ENCODE measurements at regions not wholly inside any gene's neighbourhood (a gene's known extent, or its start where the extent isn't known, plus 50 kb on each side); places are given as distances from the start of the nearest gene placed in this dataset.

- Histone ChIP-seq H3K9ac (ENCODE audit: insufficient read depth, low read depth, low read length) (no peak overlapping the region), H3K4me3 (replicated peaks in 1 of 3; ENCODE audit: insufficient read depth in 1 of 3, low read depth in 2 of 3, low read length in 3 of 3) (no peak overlapping the region), H3K79me2 (ENCODE audit: insufficient read depth, low read length) (no peaks in the 10 kb centered on the region), H3K27me3 (ENCODE audit: control insufficient read depth in 1 of 2, insufficient read depth in 2 of 2, low read length in 2 of 2) (no peaks in the 10 kb centered on the region), H3K36me3 (replicated peaks in 1 of 2; ENCODE audit: control insufficient read depth in 1 of 2, insufficient read depth in 2 of 2, low read length in 2 of 2) (no peaks in the 10 kb centered on the region), H4K20me1 (ENCODE audit: insufficient read depth, low read length) (no peaks in the 10 kb centered on the region), H3K27ac (ENCODE audit: extremely low read length, insufficient read depth, low read length) (no peak overlapping the region), H2AFZ (ENCODE audit: low read length) (no peak overlapping the region), H3K4me1 (ENCODE audit: insufficient read depth, low read length) (no peaks in the 10 kb centered on the region), H3K9me3 (ENCODE audit: low read length) (no peaks in the 10 kb centered on the region), H3K4me2 (ENCODE audit: low read depth, low read length) (no peak overlapping the region)
- POLR2A ChIA-PET = no interaction called here
- TF ChIP-seq JUNB (CRISPR knock-in tag; IDR thresholded peaks at IDR 0.05; ENCODE audit: borderline replicate concordance) (no peak), HNRNPL (IDR thresholded peaks at IDR 0.05; ENCODE audit: low read depth, low read length) (no peak), SSRP1 (CRISPR knock-in tag; IDR thresholded peaks at IDR 0.05) (no peak), KAT2B (IDR thresholded peaks at IDR 0.05; ENCODE audit: borderline replicate concordance, low read depth, low read length) (no peak), HMG20B (CRISPR knock-in tag; conservative IDR thresholded peaks at IDR 0.05) (no peak), ZFP41 (CRISPR knock-in tag; IDR thresholded peaks at IDR 0.05; ENCODE audit: borderline replicate concordance) (no peak), TOPORS (CRISPR knock-in tag; IDR thresholded peaks at IDR 0.05) (no peak), MAFK (conservative IDR thresholded peaks at IDR 0.05 in 1 of 2, IDR thresholded peaks at IDR 0.05 in 1 of 2; ENCODE audit: low read length in 2 of 2) (no peak), ZBTB8A (CRISPR knock-in tag; IDR thresholded peaks at IDR 0.05; ENCODE audit: borderline replicate concordance, low read depth) (no peak), ZNF7 (CRISPR knock-in tag; IDR thresholded peaks at IDR 0.05) (no peak), ZNF674 (CRISPR knock-in tag; IDR thresholded peaks at IDR 0.05; ENCODE audit: low read depth) (no peak)
- TF ChIP-seq, protein P1, sequence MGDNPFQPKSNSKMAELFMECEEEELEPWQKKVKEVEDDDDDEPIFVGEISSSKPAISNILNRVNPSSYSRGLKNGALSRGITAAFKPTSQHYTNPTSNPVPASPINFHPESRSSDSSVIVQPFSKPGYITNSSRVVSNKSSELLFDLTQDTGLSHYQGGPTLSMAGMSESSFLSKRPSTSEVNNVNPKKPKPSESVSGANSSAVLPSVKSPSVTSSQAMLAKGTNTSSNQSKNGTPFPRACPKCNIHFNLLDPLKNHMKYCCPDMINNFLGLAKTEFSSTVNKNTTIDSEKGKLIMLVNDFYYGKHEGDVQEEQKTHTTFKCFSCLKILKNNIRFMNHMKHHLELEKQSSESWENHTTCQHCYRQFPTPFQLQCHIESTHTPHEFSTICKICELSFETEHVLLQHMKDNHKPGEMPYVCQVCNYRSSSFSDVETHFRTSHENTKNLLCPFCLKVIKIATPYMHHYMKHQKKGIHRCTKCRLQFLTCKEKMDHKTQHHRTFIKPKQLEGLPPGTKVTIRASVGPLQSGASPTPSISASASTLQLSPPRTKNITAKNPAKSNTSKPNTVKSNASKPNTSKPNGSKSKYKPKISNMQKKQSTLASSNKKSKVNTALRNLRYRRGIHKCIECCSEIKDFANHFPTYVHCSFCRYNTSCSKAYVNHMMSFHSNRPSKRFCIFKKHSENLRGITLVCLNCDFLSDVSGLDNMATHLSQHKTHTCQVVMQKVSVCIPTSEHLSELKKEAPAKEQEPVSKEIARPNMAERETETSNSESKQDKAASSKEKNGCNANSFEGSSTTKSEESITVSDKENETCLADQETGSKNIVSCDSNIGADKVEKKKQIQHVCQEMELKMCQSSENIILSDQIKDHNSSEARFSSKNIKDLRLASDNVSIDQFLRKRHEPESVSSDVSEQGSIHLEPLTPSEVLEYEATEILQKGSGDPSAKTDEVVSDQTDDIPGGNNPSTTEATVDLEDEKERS (CRISPR knock-in tag; IDR thresholded peaks at IDR 0.05) = no peak
- TF ChIP-seq, protein P2, sequence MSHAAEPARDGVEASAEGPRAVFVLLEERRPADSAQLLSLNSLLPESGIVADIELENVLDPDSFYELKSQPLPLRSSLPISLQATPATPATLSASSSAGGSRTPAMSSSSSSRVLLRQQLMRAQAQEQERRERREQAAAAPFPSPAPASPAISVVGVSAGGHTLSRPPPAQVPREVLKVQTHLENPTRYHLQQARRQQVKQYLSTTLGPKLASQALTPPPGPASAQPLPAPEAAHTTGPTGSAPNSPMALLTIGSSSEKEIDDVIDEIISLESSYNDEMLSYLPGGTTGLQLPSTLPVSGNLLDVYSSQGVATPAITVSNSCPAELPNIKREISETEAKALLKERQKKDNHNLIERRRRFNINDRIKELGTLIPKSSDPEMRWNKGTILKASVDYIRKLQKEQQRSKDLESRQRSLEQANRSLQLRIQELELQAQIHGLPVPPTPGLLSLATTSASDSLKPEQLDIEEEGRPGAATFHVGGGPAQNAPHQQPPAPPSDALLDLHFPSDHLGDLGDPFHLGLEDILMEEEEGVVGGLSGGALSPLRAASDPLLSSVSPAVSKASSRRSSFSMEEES (CRISPR knock-in tag; IDR thresholded peaks at IDR 0.05) = no peak
- no peak for DNase-seq (ENCODE audit: low spot score)
- intact Hi-C loops (cut with micrococcal nuclease; ENCODE audit: unreplicated experiment) (no loop called here), in situ Hi-C loops (cut with HindIII; ENCODE audit: extremely low pct_ligation_motif_present, low pct_unique_long_range_greater_than_20kb) (no loop called here)
- BruUV-seq (replicated peaks) = no TSS peak
- FAIRE-seq = no peak
- CTCF ChIA-PET (ENCODE audit: low intra/inter-chr PET ratio, low total read pairs) = no interaction called here
- no peak for ATAC-seq
- 0% methylated on average over 2 of the region's 2 CpGs for WGBS (ENCODE audit: low lambda C conversion rate)
Measured at GRCh38 chr9:29322240-29322639, 1749.0 kb upstream of the C9orf72 start.
